ENCODE measurements at regions not wholly inside any gene's neighbourhood (a gene's known extent, or its start where the extent isn't known, plus 50 kb on each side); places are given as distances from the start of the nearest gene placed in this dataset.

DNA sequence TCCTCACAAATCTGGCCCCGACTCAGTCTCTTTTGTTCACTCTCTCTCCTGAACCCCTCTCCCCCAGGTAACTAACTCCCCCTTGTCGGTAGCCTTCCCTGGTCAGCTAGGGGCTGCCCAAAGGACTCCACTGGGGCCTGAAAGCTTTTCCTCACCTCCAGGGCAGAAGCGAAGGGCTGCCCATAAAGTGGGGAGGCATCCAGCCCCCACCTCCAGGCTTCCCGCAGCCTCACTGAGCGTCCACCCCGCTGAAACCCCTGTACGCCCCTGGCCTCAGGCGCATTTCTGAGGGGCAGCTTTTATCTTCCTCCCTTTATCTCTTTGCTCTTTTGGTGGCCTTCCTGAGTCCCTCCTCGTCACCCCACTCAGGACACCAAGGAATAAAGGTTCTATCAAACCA, 249.3 kb downstream of the CYP26B1 start:
- no peaks in the 10 kb centered on the region for H3K9me3 ChIP-seq
- no peak for ATAC-seq
- 83% methylated on average over 9 of the region's 9 CpGs for WGBS, 2 donors
- H3K27me3 ChIP-seq: no peaks in the 10 kb centered on the region
- H3K36me3 ChIP-seq (replicated peaks in 1 of 2; ENCODE audit: insufficient read depth in 1 of 2, low read depth in 2 of 2): no peaks in the 10 kb centered on the region
- H3K4me1 ChIP-seq: no peaks in the 10 kb centered on the region
- H3K27ac ChIP-seq: no peak overlapping the region
- no peak for DNase-seq
- intact Hi-C loops (cut with DNase I): no loop called here
- H3K4me3 ChIP-seq: no peak overlapping the region
- TF ChIP-seq, protein P1, sequence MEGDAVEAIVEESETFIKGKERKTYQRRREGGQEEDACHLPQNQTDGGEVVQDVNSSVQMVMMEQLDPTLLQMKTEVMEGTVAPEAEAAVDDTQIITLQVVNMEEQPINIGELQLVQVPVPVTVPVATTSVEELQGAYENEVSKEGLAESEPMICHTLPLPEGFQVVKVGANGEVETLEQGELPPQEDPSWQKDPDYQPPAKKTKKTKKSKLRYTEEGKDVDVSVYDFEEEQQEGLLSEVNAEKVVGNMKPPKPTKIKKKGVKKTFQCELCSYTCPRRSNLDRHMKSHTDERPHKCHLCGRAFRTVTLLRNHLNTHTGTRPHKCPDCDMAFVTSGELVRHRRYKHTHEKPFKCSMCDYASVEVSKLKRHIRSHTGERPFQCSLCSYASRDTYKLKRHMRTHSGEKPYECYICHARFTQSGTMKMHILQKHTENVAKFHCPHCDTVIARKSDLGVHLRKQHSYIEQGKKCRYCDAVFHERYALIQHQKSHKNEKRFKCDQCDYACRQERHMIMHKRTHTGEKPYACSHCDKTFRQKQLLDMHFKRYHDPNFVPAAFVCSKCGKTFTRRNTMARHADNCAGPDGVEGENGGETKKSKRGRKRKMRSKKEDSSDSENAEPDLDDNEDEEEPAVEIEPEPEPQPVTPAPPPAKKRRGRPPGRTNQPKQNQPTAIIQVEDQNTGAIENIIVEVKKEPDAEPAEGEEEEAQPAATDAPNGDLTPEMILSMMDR (IDR thresholded peaks at IDR 0.05): no peak
- TF ChIP-seq POLR2A (IDR thresholded peaks at IDR 0.05): no peak

DNA sequence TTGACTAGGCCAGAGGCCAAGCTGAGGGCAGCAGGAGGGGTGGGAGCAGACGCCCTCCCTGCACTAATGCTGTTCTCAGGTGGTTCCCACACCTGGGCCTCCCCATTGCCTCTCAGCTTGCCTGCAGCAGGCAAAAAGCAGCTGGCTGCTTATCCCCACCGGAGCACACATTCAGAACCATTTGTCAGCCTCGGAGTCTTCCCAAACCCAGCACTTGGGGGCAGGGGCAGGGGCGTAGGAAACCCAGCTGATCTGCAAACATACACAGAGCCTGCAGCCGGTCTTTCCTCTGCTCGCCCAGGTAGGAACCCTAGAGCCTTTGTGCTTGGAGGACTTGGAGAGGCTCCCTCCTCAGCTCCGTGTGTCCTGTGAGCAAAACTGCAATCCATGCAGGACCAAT, 249.8 kb downstream of the CYP26B1 start:
- H3K27ac ChIP-seq: no peak overlapping the region
- H3K4me1 ChIP-seq: no peaks in the 10 kb centered on the region
- intact Hi-C loops (cut with DNase I): no loop called here
- H3K27me3 ChIP-seq: no peaks in the 10 kb centered on the region
- WGBS, 2 donors: 41 to 79% methylated on average over 5 to 6 of the region's 7 CpGs
- H3K36me3 ChIP-seq (replicated peaks in 1 of 2; ENCODE audit: insufficient read depth in 1 of 2, low read depth in 2 of 2): no peaks in the 10 kb centered on the region
- no peak overlapping the region for H3K4me3 ChIP-seq
- ATAC-seq (no peak), DNase-seq (no peak)
- no peak for TF ChIP-seq POLR2A (IDR thresholded peaks at IDR 0.05)
- TF ChIP-seq, protein P1 (IDR thresholded peaks at IDR 0.05): no peak
- H3K9me3 ChIP-seq: no peaks in the 10 kb centered on the region

GRCh38 chr2:71897137-71897480, 250.6 kb downstream of the CYP26B1 start:
- Histone ChIP-seq H3K4me3 (no peak overlapping the region), H3K27me3 (no peaks in the 10 kb centered on the region), H3K9me3 (no peaks in the 10 kb centered on the region), H3K4me1 (no peaks in the 10 kb centered on the region), H3K27ac (no peak overlapping the region), H3K36me3 (replicated peaks in 1 of 2; ENCODE audit: insufficient read depth in 1 of 2, low read depth in 2 of 2) (no peaks in the 10 kb centered on the region)
- TF ChIP-seq, protein P1 (IDR thresholded peaks at IDR 0.05): no peak
- TF ChIP-seq POLR2A (IDR thresholded peaks at IDR 0.05): no peak
- intact Hi-C loops (cut with DNase I): no loop called here
- DNase-seq: no peak
- no peak for ATAC-seq
- WGBS, 2 donors: 83% methylated on average over 5 of the region's 6 CpGs; no CpG with 5 or more reads in 1 of the 2 donors

GRCh38 chr2:71896385-71897136, 251.1 kb downstream of the CYP26B1 start:
- Histone ChIP-seq H3K4me1 (no peaks in the 10 kb centered on the region), H3K4me3 (no peak overlapping the region), H3K27me3 (no peaks in the 10 kb centered on the region), H3K27ac (no peak overlapping the region), H3K9me3 (no peaks in the 10 kb centered on the region), H3K36me3 (replicated peaks in 1 of 2; ENCODE audit: insufficient read depth in 1 of 2, low read depth in 2 of 2) (no peaks in the 10 kb centered on the region)
- DNase-seq (no peak), ATAC-seq (no peak)
- TF ChIP-seq, protein P1 (IDR thresholded peaks at IDR 0.05): no peak
- TF ChIP-seq POLR2A (IDR thresholded peaks at IDR 0.05): no peak
- 67 to 70% methylated on average over 9 of the region's 9 CpGs for WGBS, 2 donors
- intact Hi-C loops (cut with DNase I): no loop called here
